GM18907 (cell line): ENCODE measurements at regions not wholly inside any gene's neighbourhood (a gene's known extent, or its start where the extent isn't known, plus 50 kb on each side); places are given as distances from the start of the nearest gene placed in this dataset.

ENCODE experiments used
- ATAC-seq: cut with Tn5 transposase; IDR thresholded peaks from one replicate; pipeline ENCODE4 v1.9.1; 2021; ENCODE audit warnings: mild to moderate bottlenecking, moderate library complexity; ENCODE audit not compliant: unreplicated experiment

- no peak for ATAC-seq
Observed at GRCh38 chr20:20888266-20888656, 175.8 kb upstream of the RALGAPA2 start.

DNA sequence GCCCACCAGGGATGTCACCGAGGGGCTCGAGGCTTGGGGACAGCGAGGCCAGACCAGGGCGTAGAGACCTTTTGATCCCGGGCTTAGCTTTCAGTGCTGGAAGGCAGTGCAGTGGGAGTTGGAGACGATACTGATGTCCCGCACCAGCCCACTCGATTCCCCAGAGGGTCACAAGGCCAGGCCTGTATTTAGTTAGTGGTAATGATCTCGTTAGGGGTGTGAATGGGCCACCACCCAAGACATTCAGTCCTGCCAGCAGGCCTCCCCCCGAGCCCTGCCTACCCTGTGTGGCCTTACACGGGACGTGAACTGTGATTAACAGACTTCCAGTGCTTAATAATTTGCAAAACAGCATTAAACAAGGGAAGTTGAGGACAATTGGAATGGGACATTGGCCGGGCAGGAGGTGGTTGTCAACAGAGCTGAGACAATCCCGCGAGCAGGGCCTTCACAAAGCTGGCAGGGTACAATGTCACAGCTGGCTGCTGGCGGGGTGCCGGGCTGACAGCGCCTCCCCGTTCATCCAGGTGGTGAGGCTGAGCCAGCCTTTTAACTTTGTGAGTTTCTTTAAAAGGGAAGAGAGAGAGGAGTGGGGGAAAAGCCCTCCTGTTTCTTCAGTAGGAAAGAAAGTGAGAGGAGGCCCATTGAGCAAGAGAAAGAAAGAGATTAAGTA, 175.3 kb upstream of the RALGAPA2 start:
- no peak for ATAC-seq

DNA sequence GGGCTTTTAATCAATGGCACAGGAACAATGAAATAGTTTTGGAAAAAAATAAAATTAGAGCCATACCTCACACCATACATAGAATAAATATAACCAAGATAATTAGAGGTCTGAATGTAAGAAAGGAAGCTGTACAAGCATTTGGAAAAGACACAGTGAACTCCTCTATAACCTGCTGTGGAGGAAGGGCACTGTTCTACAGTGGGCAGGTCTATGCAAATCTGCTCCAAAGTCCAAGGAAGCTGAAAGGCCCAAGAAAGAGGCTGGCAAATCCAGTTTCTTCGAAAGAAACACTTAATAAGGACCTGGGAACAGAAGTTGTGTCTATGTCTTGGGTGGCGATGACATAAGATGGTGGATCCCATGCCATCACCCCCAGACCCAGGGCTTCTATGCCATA, 169.4 kb upstream of the RALGAPA2 start:
- ATAC-seq, result no peak

- ATAC-seq, result no peak
Observed at GRCh38 chr20:20877079-20877478, 164.6 kb upstream of the RALGAPA2 start.

DNA sequence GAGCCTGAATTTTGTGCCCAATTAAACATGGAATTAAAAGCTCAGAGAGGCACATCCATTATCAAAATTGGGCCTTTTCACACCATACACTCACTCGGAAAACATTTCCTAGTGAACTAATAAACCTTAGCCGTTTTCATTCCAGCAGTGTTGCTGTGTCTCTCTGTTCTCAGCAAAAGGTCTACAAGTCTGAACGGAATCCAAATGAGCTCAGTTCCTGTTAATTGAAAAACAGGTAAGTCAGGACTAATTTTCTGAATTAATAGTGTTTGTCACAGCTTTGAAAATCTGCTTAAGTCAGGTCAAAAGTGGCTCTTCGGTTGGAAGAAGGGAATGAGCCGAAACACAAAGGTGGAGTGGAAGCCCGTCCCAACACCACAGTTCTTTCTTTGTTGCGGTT, 163.3 kb upstream of the RALGAPA2 start:
- ATAC-seq, result no peak

DNA sequence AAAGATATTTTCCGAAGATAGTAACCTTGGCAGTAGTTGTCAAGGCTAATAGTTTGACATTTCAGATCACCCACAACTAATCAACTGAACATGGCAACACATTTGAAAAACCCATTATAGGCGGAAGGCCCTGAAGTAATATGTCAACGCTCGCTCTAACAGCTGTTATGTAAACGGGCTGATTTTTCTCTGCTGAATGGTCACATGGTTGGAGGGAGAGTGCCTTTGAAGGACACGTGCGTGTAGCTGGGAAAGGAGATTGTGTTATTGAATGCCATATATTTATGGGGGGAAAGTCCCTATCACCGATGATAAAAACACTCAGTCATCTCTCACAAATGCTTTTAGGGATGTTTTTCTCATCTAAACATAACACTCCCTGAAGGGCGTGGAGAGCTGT, 160.0 kb upstream of the RALGAPA2 start:
- no peak for ATAC-seq

DNA sequence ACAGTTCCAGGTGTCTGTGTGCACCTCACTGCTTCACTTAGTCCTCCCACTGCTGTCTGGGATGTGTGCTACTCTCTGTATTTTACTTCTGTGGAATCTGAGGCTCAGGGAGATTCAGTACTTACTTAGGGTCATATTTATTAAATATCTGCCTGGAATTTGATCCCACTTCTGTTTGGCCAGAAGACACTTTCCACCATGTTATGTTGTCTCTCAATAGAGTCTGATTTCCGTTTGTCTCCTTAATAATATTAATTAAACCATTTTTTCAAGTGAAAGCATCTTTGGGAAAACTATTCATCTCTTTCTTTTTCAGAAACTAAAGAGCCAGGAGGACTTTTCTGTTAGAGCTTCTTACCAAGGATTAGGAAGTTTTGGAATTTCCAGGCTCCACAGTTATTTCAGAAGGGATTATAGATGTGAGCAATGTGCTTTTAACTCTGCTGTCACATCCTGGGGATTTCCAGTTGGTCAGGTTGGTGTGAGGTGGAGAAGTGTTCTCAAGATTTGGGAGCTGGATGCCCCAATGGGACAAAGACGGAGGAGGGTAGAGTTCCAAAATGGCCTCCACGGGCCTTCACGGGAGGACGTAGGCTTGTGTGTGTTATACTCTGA, 156.8 kb upstream of the RALGAPA2 start:
- no peak for ATAC-seq

DNA sequence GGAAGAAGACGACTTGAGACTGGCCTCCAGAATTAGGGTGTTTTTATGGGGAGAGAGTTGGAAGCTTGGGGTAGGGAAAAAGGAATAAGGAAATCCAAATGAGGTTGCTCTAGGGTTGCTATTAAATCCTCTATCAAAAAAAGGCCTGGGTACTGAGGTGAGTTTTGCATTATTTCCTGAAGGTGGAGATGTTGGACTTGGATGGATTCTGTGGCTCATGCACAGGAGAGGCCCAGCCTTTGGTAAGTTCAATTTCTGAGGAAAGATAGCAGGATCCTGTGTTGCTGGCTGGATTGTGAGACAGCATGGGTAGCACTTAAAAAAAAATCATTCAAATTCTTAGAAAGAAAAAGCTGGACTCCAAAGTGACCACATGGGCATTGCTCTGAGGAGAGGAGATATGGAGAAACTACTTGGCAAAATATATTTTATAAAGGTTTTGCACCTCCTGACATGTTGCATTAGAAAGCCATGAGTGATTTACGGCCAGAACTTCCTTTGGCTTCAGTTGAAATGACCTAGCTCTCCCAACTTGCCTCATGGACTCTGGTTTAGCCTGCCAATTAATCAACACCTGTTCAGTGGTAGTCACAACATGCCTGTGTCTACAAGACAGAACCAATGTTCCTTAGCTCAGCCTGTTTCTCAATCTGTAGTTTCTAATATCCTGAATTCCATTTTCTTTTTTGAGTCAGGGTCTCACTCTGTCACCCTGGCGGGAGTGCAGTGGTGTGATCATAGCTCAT, 152.1 kb upstream of the RALGAPA2 start:
- ATAC-seq, result no peak

- peak; percentile 84 for ATAC-seq
Observed at GRCh38 chr20:20860078-20860806, 147.8 kb upstream of the RALGAPA2 start.

GRCh38 chr20:20859510-20859909, 147.1 kb upstream of the RALGAPA2 start:
- ATAC-seq, result no peak

- no peak for ATAC-seq
Observed at GRCh38 chr20:20856956-20857355, 144.5 kb upstream of the RALGAPA2 start.

DNA sequence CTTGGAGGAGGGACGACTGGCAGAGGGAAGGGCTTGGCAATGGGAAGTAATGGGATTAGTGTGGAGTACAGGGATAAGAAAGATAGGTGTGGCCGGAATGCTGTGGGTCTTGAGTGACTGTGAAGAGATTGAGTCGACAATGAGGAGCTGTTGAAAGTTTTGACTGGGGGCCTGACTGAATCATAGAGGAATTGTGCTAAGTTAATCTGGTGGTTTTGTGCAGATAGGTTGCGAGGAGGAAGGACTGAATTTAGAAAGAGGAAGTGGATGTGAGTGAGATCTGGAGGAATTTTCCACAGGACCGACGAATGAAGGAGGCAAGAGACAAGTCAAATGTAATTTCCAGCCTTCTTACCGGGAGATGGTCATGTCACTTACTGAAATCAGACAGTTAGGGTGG, 143.9 kb upstream of the RALGAPA2 start:
- no peak for ATAC-seq

DNA sequence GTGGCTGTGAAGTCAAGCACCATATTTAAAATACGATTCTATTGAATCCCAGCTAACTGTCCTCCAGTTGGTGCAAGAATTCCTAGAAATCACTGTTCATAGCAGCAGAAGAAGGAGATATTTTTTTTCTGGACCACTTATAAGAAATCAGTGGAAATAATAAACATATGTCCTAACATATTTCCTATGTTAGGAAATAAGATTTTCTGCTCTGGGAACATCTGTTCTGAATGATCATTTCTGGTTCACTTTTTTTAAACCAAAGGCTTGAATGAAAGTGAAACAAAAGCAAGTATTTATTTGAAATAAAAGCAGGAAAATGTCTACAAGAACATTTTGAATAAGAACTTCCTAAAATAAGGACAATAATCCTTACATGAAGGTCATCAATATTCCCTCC, 138.9 kb upstream of the RALGAPA2 start:
- ATAC-seq, result no peak

GRCh38 chr20:20850407-20850806, 138.0 kb upstream of the RALGAPA2 start:
- ATAC-seq, result no peak

- no peak for ATAC-seq
Observed at GRCh38 chr20:20849161-20849560, 136.7 kb upstream of the RALGAPA2 start.

- ATAC-seq, result no peak
Observed at GRCh38 chr20:20847814-20848213, 135.4 kb upstream of the RALGAPA2 start.

DNA sequence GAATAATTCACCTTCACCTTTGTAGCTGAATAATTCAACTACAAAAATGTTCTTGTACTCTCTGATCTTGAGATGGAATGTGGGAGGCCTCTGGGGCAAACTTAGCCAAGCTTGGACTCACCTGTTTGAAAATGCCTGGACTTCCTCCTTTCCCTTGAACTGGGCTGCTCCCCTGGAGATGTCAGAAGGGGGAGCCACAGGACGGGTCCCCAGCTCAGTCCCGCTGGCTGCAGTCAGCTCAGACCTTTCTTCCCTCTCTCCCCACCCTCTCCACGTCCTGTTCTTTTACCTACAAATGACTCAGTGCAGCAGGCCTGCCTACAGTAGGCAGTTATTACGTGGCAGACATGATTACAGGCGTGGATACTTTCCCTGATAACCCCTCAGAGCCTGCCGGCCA, 131.5 kb upstream of the RALGAPA2 start:
- no peak for ATAC-seq

GRCh38 chr20:20839771-20840170, 127.3 kb upstream of the RALGAPA2 start:
- ATAC-seq, result no peak

DNA sequence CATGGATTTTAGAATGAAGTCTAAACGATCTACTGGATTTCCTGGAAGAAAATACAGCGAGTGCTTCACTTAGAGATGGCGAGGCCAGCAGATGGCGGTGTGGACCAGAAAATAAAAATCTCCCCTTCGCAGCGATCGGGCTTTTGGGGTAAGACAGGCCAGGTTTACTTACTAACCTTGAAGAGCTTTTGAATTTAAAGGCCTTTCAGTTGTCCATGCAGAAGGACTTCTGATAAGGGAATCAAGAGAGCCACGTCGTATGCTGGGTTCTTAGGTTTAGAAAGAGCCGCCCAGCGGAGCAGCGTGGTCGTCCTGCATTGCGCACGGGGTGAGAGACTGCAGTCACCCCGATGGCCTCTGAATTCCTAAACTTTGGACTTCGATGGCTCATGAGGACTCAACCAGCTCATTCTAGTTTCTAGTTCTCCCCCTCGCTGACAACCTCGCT, 125.2 kb upstream of the RALGAPA2 start:
- no peak for ATAC-seq

DNA sequence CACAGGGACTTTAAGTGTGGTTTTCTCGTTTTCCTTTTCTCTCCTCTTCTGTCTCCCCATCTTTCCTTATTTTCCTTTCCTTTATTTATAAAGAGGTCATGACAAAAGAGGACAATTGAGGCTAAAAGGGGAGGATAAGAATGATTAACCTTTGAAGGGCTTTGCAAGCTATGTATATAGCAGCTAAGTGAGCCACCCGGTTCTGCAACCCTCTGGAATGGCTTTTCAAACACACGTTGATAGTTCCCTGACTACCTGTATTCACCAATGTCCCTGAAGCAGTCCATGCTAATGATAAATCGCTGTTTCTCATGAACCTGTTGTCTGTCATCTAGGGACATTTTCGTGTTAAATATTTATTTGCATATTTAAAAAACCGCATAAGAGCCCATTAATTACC, 124.4 kb upstream of the RALGAPA2 start:
- ATAC-seq, result no peak

DNA sequence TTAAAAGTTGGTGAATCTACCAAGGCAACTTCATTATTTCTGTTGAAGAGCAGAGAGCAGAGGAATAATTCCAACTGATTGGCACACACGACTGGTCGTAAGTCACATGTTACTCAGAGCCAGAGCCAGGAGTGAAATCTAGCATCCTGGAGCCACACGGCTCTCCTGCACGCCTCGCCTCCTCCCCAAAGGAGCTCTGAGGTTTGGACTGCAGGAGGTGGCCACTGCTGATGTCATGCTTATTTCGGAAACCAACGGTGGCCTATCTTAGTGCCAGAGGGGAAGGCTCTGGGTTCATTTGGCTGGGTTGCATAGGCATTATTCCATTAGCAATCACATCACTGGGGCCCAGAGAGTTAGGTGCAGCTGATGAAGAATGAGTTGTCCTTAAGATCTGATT, 123.5 kb upstream of the RALGAPA2 start:
- no peak for ATAC-seq

GRCh38 chr20:20834008-20834407, 121.6 kb upstream of the RALGAPA2 start:
- ATAC-seq, result no peak
